H1 (cell line): ENCODE measurements at regions not wholly inside any gene's neighbourhood (a gene's known extent, or its start where the extent isn't known, plus 50 kb on each side); places are given as distances from the start of the nearest gene placed in this dataset.

Experiments used
- CTCF ChIA-PET: fragments of 300-600 bp; sonication (Branson Sonifier 250); formaldehyde crosslinking; loops from one replicate; lab custom pipeline; 2021; ENCODE audit not compliant: partially characterized antibody; lab: Charles Lee
- POLR2A ChIA-PET: fragments of 300-600 bp; sonication (Branson Sonifier 250); formaldehyde crosslinking; loops from one replicate; lab custom pipeline; 2021; ENCODE audit warnings: inconsistent platforms; ENCODE audit not compliant: partially characterized antibody; lab: Charles Lee
- DNase-seq, 2 experiments: peaks; one replicate each; pipeline versions ENCODE4 v3.0.0 to v3.0.0-alpha.2; 2010 to 2022; ENCODE audit warnings: low spot score in 2 of 2, low read depth in 1 of 2, mixed read lengths in 1 of 2
- FAIRE-seq: peaks from 2 replicates; lab custom pipeline; 2011; peaks lifted over from hg19 to GRCh38; lab: Jason Lieb, UNC
- H2AFZ ChIP-seq: 2 replicates; pipeline ENCODE4 v1.8.1; 2012; ENCODE audit warnings: low read length, inconsistent platforms
- H2AK5ac ChIP-seq: 2 replicates; pipeline ENCODE4 v1.6.1; 2013; ENCODE audit warnings: low read depth, low read length
- H2BK120ac ChIP-seq: replicated peaks from 2 replicates; pipeline ENCODE3; 2013; ENCODE audit warnings: low read depth, low read length, inconsistent platforms
- H2BK12ac ChIP-seq: 2 replicates; pipeline ENCODE4 v1.6.1; 2013; ENCODE audit warnings: low read depth, low read length
- H2BK15ac ChIP-seq: 2 replicates; pipeline ENCODE4 v1.6.1; 2013; ENCODE audit warnings: low read length
- H2BK20ac ChIP-seq: 2 replicates; pipeline ENCODE4 v1.6.1; 2013; ENCODE audit warnings: low read length
- H2BK5ac ChIP-seq: 2 replicates; pipeline ENCODE4 v1.6.1; 2013; ENCODE audit warnings: low read depth, low read length
- H3K14ac ChIP-seq: 2 replicates; pipeline ENCODE4 v1.6.1; 2013; ENCODE audit warnings: inconsistent platforms; ENCODE audit not compliant: insufficient read length
- H3K18ac ChIP-seq: 2 replicates; pipeline ENCODE4 v1.6.1; 2013; ENCODE audit warnings: low read length; ENCODE audit errors: extremely low read depth
- H3K23ac ChIP-seq: 2 replicates; pipeline ENCODE4 v1.6.1; 2013; ENCODE audit warnings: inconsistent platforms; ENCODE audit not compliant: insufficient read length
- H3K23me2 ChIP-seq: 2 replicates; pipeline ENCODE4 v1.6.1; 2013; ENCODE audit warnings: low read depth, low read length
- H3K27ac ChIP-seq: 2 replicates; pipeline ENCODE4 v1.6.1; 2011; ENCODE audit warnings: low read depth, low read length, inconsistent platforms
- H3K27me3 ChIP-seq, 4 experiments: replicated peaks in 1 of 4; 1 replicate in 1 of 4; 2 replicates in 3 of 4; pipeline versions ENCODE4 v1.6.1 to v1.8.1; 2011 to 2013; ENCODE audit warnings: low read length in 3 of 4, mild to moderate bottlenecking in 3 of 4, inconsistent platforms in 2 of 4, mixed read lengths in 2 of 4, moderate library complexity in 1 of 4; ENCODE audit not compliant: control insufficient read depth in 3 of 4, insufficient read depth in 3 of 4; ENCODE audit errors: extremely low read depth in 1 of 4
- H3K36me3 ChIP-seq, 4 experiments: 2 replicates each; pipeline versions ENCODE4 v1.6.1 to v1.8.1; 2011 to 2013; ENCODE audit warnings: mild to moderate bottlenecking in 4 of 4, low read length in 3 of 4, moderate library complexity in 2 of 4, control low read depth in 1 of 4, inconsistent platforms in 1 of 4; ENCODE audit not compliant: insufficient read depth in 4 of 4, control insufficient read depth in 2 of 4
- H3K4ac ChIP-seq: replicated peaks from 2 replicates; pipeline ENCODE3; 2013; ENCODE audit warnings: low read length, low read depth, mixed read lengths, inconsistent platforms; ENCODE audit not compliant: insufficient read length
- H3K4me1 ChIP-seq, 4 experiments: replicated peaks in 1 of 4; 1 replicate in 1 of 4; 2 replicates in 3 of 4; pipeline versions ENCODE4 v1.6.1 to v1.8.1; 2011 to 2013; ENCODE audit warnings: low read length in 3 of 4, inconsistent platforms in 2 of 4, mixed read lengths in 1 of 4; ENCODE audit not compliant: insufficient read depth in 4 of 4, control insufficient read depth in 3 of 4
- H3K4me2 ChIP-seq, 2 experiments: 2 replicates each; pipeline versions ENCODE4 v1.6.1 to v1.8.1; 2011 to 2013; ENCODE audit warnings: low read depth in 2 of 2, low read length in 2 of 2, control low read depth in 1 of 2, inconsistent platforms in 1 of 2, mild to moderate bottlenecking in 1 of 2; ENCODE audit not compliant: insufficient read depth in 1 of 2
- H3K4me3 ChIP-seq, 4 experiments: fragments of 200-600, 300-600 bp in 1 of 4; sonication (generic), shearing (Covaris generic), sonication (Bioruptor Twin) in 1 of 4; 2 replicates each; pipeline versions ENCODE4 v1.5.1 to v1.8.1; 2011 to 2016; ENCODE audit warnings: low read length in 4 of 4, low read depth in 3 of 4, control low read depth in 2 of 4, inconsistent platforms in 2 of 4, mild to moderate bottlenecking in 2 of 4, mixed read lengths in 1 of 4, moderate library complexity in 1 of 4; ENCODE audit not compliant: insufficient read depth in 2 of 4; ENCODE audit errors: extremely low read depth in 1 of 4
- H3K56ac ChIP-seq: replicated peaks from 2 replicates; pipeline ENCODE3; 2013; ENCODE audit warnings: low read depth, mild to moderate bottlenecking, mixed read lengths, low read length, inconsistent platforms; ENCODE audit not compliant: insufficient read length
- H3K79me1 ChIP-seq: 2 replicates; pipeline ENCODE4 v1.6.1; 2013; ENCODE audit warnings: low read depth, low read length, control low read depth
- H3K79me2 ChIP-seq, 2 experiments: 2 replicates each; pipeline versions ENCODE4 v1.6.1 to v1.8.1; 2012 to 2013; ENCODE audit warnings: low read length in 2 of 2, mild to moderate bottlenecking in 2 of 2, inconsistent platforms in 1 of 2; ENCODE audit not compliant: insufficient read depth in 2 of 2, control insufficient read depth in 1 of 2
- H3K9ac ChIP-seq, 4 experiments: replicated peaks in 1 of 4; 1 replicate in 1 of 4; 2 replicates in 3 of 4; pipeline versions ENCODE4 v1.6.1 to v1.8.1; 2011 to 2013; ENCODE audit warnings: low read depth in 3 of 4, low read length in 3 of 4, control low read depth in 2 of 4, mild to moderate bottlenecking in 2 of 4, moderate library complexity in 2 of 4, inconsistent platforms in 1 of 4; ENCODE audit errors: extremely low read depth in 1 of 4
- H3K9me3 ChIP-seq, 2 experiments: 2 replicates each; pipeline versions ENCODE4 v1.6.1 to v1.8.1; 2012 to 2013; ENCODE audit warnings: mild to moderate bottlenecking in 2 of 2, moderate library complexity in 2 of 2, control low read depth in 1 of 2, inconsistent platforms in 1 of 2, low read depth in 1 of 2, low read length in 1 of 2, mixed read lengths in 1 of 2; ENCODE audit not compliant: insufficient read depth in 2 of 2
- H4K20me1 ChIP-seq, 2 experiments: replicated peaks in 1 of 2; 2 replicates each; pipeline versions ENCODE3 to v1.8.1; 2011 to 2013; ENCODE audit warnings: inconsistent platforms in 2 of 2, low read length in 2 of 2, mild to moderate bottlenecking in 1 of 2; ENCODE audit not compliant: insufficient read depth in 2 of 2, control insufficient read depth in 1 of 2
- H4K5ac ChIP-seq: 2 replicates; pipeline ENCODE4 v1.6.1; 2013; ENCODE audit warnings: low read length, low read depth, mixed read lengths, inconsistent platforms; ENCODE audit not compliant: insufficient read length
- H4K8ac ChIP-seq: 2 replicates; pipeline ENCODE4 v1.8.0; 2013; ENCODE audit warnings: mild to moderate bottlenecking, moderate library complexity, low read length, inconsistent platforms; ENCODE audit not compliant: insufficient read depth; ENCODE audit errors: extremely low read depth
- H4K91ac ChIP-seq: replicated peaks from 2 replicates; pipeline ENCODE3; 2013; ENCODE audit warnings: low read length, mixed read lengths, inconsistent platforms; ENCODE audit not compliant: insufficient read length
- ATF2 ChIP-seq: IDR thresholded peaks from 2 replicates; pipeline ENCODE4 v1.6.1; 2012; ENCODE audit warnings: low read length, inconsistent platforms
- HDAC2 ChIP-seq, 2 experiments: fragments of 300-600 bp in 1 of 2; sonication (generic) in 1 of 2; IDR thresholded peaks; 2 replicates each; pipeline ENCODE4 v1.6.1; 2011 to 2012; ENCODE audit warnings: low read depth in 2 of 2, low read length in 2 of 2, mild to moderate bottlenecking in 2 of 2, moderate library complexity in 2 of 2, borderline replicate concordance in 1 of 2, inconsistent platforms in 1 of 2
- POU5F1 ChIP-seq: IDR thresholded peaks from 2 replicates; pipeline ENCODE4 v1.6.1; 2011; ENCODE audit warnings: low read depth, mild to moderate bottlenecking, low read length, moderate library complexity
- whole genome bisulfite sequencing, 2 experiments: shearing (Covaris generic) in 1 of 2; methylation state at CpG; one replicate each; pipeline versions ENCODE4 v1.1.6 to v1.1.7; 2013 to 2015; ENCODE audit warnings: low lambda C conversion rate in 2 of 2, mixed read lengths in 2 of 2, inconsistent platforms in 1 of 2, low coverage in 1 of 2, missing lambda C conversion rate in 1 of 2; ENCODE audit not compliant: insufficient replicate concordance in 2 of 2, insufficient coverage in 1 of 2, insufficient read length in 1 of 2; ENCODE audit errors: extremely low coverage in 1 of 2, missing lambda C conversion rate in 1 of 2; 5-methylcytosine and 5-hydroxymethylcytosine counted together

- no peak overlapping the region for H3K9ac ChIP-seq
- FAIRE-seq: no peak
- H3K36me3 ChIP-seq: no peaks in the 10 kb centered on the region
- H3K56ac ChIP-seq: no peak overlapping the region
- ChIA-PET POLR2A (no interaction called here), CTCF (interaction anchor here (0.9 kb wide), 1 partner anchor 32 kb away, joined by 3 read pairs; no protein-coding TSS in a partner anchor)
- WGBS, 2 experiments: 86% methylated on average over 8 of the region's 8 CpGs; no CpG with 5 or more reads in 1 of the 2 experiments
- H3K4me1 ChIP-seq: no peaks in the 10 kb centered on the region
- no peak overlapping the region for H4K8ac ChIP-seq
- no peaks in the 10 kb centered on the region for H3K27me3 ChIP-seq
- no peak overlapping the region for H2AK5ac ChIP-seq
- no peak overlapping the region for H3K27ac ChIP-seq
- H3K4me3 ChIP-seq: no peak overlapping the region
- H3K18ac ChIP-seq: no peak overlapping the region
- no peak for DNase-seq
- no peak overlapping the region for H2BK12ac ChIP-seq
- H2BK20ac ChIP-seq: no peak overlapping the region
- no peaks in the 10 kb centered on the region for H3K79me2 ChIP-seq
- no peak overlapping the region for H4K5ac ChIP-seq
- H4K91ac ChIP-seq: no peak overlapping the region
- TF ChIP-seq ATF2 (no peak), POU5F1 (no peak), HDAC2 (IDR thresholded peaks at IDR 0.05; ENCODE audit: borderline replicate concordance in 1 of 2, low read depth in 2 of 2, low read length in 2 of 2) (no peak)
- H3K79me1 ChIP-seq: no peaks in the 10 kb centered on the region
- H4K20me1 ChIP-seq: no peaks in the 10 kb centered on the region
- H2AFZ ChIP-seq: no peak overlapping the region
- no peak overlapping the region for H3K4me2 ChIP-seq
- H3K23ac ChIP-seq: no peak overlapping the region
- no peak overlapping the region for H2BK15ac ChIP-seq
- no peaks in the 10 kb centered on the region for H3K9me3 ChIP-seq
- H2BK5ac ChIP-seq: no peak overlapping the region
- H3K14ac ChIP-seq: no peak overlapping the region
- H3K23me2 ChIP-seq: no peaks in the 10 kb centered on the region
- no peak overlapping the region for H3K4ac ChIP-seq
- no peak overlapping the region for H2BK120ac ChIP-seq
Measured at GRCh38 chr6:130602151-130602770, 224.9 kb upstream of the SMLR1 start.
